IMR-90 (cell line): ENCODE measurements at regions not wholly inside any gene's neighbourhood (a gene's known extent, or its start where the extent isn't known, plus 50 kb on each side); places are given as distances from the start of the nearest gene placed in this dataset.

Experiments
- CTCF ChIP-seq: conservative IDR thresholded peaks from 2 replicates; pipeline ENCODE4 v1.5.1; 2012; ENCODE audit warnings: mild to moderate bottlenecking, low read depth, low read length, improper control_type of control experiment
- ELK1 ChIP-seq: fragments of 150-350 bp; IDR thresholded peaks from 2 replicates; pipeline ENCODE4 v1.6.1; 2016; ENCODE audit warnings: low read depth, mild to moderate bottlenecking, low read length, moderate library complexity, borderline replicate concordance
- FOS ChIP-seq: fragments of 150-350 bp; IDR thresholded peaks from 2 replicates; pipeline ENCODE4 v1.6.1; 2016; ENCODE audit warnings: low read depth, low read length
- NFE2L2 ChIP-seq: fragments of 150-350 bp; IDR thresholded peaks from 2 replicates; pipeline ENCODE4 v1.6.1; 2016; ENCODE audit warnings: low read depth, mild to moderate bottlenecking, low read length
- POLR2A ChIP-seq: IDR thresholded peaks from 2 replicates; pipeline ENCODE4 v1.6.1; 2012; ENCODE audit warnings: mild to moderate bottlenecking, low read depth, low read length
- RAD21 ChIP-seq: IDR thresholded peaks from 2 replicates; pipeline ENCODE4 v1.6.1; 2012; ENCODE audit warnings: low read length, improper control_type of control experiment
- RCOR1 ChIP-seq: IDR thresholded peaks from 2 replicates; pipeline ENCODE4 v1.6.1; 2012; ENCODE audit warnings: mild to moderate bottlenecking, low read length, improper control_type of control experiment; ENCODE audit not compliant: insufficient replicate concordance
- RFX5 ChIP-seq: IDR thresholded peaks from 2 replicates; pipeline ENCODE4 v1.8.0; 2012; ENCODE audit warnings: low read depth, mild to moderate bottlenecking, low read length, moderate library complexity

- no peak for TF ChIP-seq ELK1
- TF ChIP-seq CTCF, result no peak
- no peak for TF ChIP-seq POLR2A
- TF ChIP-seq NFE2L2, result no peak
- TF ChIP-seq FOS, result no peak
- TF ChIP-seq RCOR1, result no peak
- no peak for TF ChIP-seq RAD21
- TF ChIP-seq RFX5, result no peak
Observed at GRCh38 chr2:216970359-216970915, 110.6 kb upstream of the TNP1 start.
